Stomach (tissue), 8 donors: ENCODE measurements at regions not wholly inside any gene's neighbourhood (a gene's known extent, or its start where the extent isn't known, plus 50 kb on each side); places are given as distances from the start of the nearest gene placed in this dataset.

ENCODE experiments used
- DNase-seq, 2 donors: peaks; one replicate each; pipeline versions ENCODE4 v3.0.0 to v3.0.0-alpha.2; 2013 to 2019
- H3K27ac ChIP-seq, 5 donors: fragments of 200-600 bp in 4 of 5; sonication (generic) in 4 of 5; one replicate each; pipeline ENCODE4 v1.5.1; 2013 to 2019; ENCODE audit warnings: mild to moderate bottlenecking in 1 of 5, moderate library complexity in 1 of 5
- H3K27me3 ChIP-seq, 3 donors: fragments of 200-600 bp; sonication (generic); one replicate each; pipeline ENCODE4 v1.5.1; 2017 to 2019; ENCODE audit warnings: mixed run types in 1 of 3
- H3K36me3 ChIP-seq, 4 donors: fragments of 200-600 bp; sonication (generic); 1 replicate in 3 of 4; 2 replicates in 1 of 4; pipeline ENCODE4 v1.5.1; 2016 to 2019
- H3K4me1 ChIP-seq, 4 donors: fragments of 200-600 bp; sonication (generic); one replicate each; pipeline ENCODE4 v1.5.1; 2016 to 2019
- H3K4me3 ChIP-seq, 4 donors: fragments of 200-600 bp; sonication (generic) in 3 of 4; one replicate each; pipeline ENCODE4 v1.5.1; 2016 to 2019; ENCODE audit warnings: mild to moderate bottlenecking in 1 of 4
- H3K9me3 ChIP-seq, 4 donors: fragments of 200-600 bp; sonication (generic); one replicate each; pipeline ENCODE4 v1.5.1; 2016 to 2019
- EP300 ChIP-seq: sonication (generic); formaldehyde crosslinking; IDR thresholded peaks from one replicate; pipeline ENCODE4 v1.6.1; 2017; ENCODE audit warnings: antibody characterized with exemption
- POLR2A ChIP-seq, 4 donors: fragments of 450-650 bp; IDR thresholded peaks; one replicate each; pipeline ENCODE4 v1.6.1; 2016; ENCODE audit warnings: antibody characterized with exemption in 4 of 4, control low read depth in 2 of 4, mild to moderate bottlenecking in 1 of 4, moderate library complexity in 1 of 4
- POLR2AphosphoS5 ChIP-seq, 3 donors: sonication (generic); formaldehyde crosslinking; IDR thresholded peaks; one replicate each; pipeline ENCODE4 v1.6.1; 2016; ENCODE audit warnings: antibody characterized with exemption in 3 of 3
- WGBS, 5 donors: extraction: QIAGEN DNeasy Blood & Tissue Kit in 3 of 5; methylation state at CpG; one replicate each; pipeline versions ENCODE4 v1.1.5 to v1.1.7; 2013 to 2018; 5-methylcytosine and 5-hydroxymethylcytosine counted together
- intact Hi-C: fragments of 100-400 bp; cut with DNase I; formaldehyde crosslinking; loops from one replicate; pipeline ENCODE4 v1.15.1; 2023; ENCODE audit warnings: low total_unique reads
- TF ChIP-seq, protein P1 (sequence below), 7 experiments: fragments of 450-650 bp in 4 of 7; fragments of 200-600 bp in 3 of 7; sonication (generic) in 3 of 7; IDR thresholded peaks; one replicate each; pipeline ENCODE4 v1.5.1; 2016 to 2019; ENCODE audit warnings: antibody characterized with exemption in 7 of 7, control low read depth in 2 of 7, mild to moderate bottlenecking in 1 of 7
- donor health status: healthy with polysubstance abuse.
- donor health status: Bipolar disorder and iron deficiency.
- donor health status: healthy.

DNA sequence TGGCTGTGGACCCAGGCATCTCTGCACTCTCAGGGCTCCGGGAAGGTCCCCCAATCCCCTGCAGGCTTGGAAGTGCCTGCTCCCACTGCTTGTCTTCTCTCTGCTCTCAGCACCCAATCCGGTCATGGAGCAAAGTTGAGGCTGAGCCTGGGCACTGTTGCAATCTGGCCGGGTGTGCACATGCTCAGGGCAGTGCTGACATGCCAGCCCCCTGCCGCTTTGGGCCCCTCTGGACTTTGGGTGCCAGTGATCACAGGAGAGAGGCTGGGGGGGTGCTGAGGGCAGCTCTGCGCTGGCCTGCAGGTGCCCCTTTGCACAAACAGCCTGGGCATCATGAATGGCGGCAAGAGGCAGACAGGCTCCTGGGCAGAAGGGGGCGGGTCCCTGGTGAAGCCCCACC is 85.4 kb upstream of the OSBPL8 start:
- H3K4me1 ChIP-seq: no peaks in the 10 kb centered on the region
- H3K4me3 ChIP-seq: no peak overlapping the region
- WGBS, 5 donors: 71 to 97% (median 90%) methylated on average over 3 to 7 of the region's 7 CpGs
- H3K27ac ChIP-seq: no peak overlapping the region
- TF ChIP-seq POLR2A (IDR thresholded peaks at IDR 0.05) (no peak), POLR2AphosphoS5 (IDR thresholded peaks at IDR 0.05) (no peak), EP300 (no peak)
- TF ChIP-seq, protein P1, sequence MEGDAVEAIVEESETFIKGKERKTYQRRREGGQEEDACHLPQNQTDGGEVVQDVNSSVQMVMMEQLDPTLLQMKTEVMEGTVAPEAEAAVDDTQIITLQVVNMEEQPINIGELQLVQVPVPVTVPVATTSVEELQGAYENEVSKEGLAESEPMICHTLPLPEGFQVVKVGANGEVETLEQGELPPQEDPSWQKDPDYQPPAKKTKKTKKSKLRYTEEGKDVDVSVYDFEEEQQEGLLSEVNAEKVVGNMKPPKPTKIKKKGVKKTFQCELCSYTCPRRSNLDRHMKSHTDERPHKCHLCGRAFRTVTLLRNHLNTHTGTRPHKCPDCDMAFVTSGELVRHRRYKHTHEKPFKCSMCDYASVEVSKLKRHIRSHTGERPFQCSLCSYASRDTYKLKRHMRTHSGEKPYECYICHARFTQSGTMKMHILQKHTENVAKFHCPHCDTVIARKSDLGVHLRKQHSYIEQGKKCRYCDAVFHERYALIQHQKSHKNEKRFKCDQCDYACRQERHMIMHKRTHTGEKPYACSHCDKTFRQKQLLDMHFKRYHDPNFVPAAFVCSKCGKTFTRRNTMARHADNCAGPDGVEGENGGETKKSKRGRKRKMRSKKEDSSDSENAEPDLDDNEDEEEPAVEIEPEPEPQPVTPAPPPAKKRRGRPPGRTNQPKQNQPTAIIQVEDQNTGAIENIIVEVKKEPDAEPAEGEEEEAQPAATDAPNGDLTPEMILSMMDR (IDR thresholded peaks at IDR 0.05): no peak
- H3K36me3 ChIP-seq: no peaks in the 10 kb centered on the region
- H3K27me3 ChIP-seq: no peaks in the 10 kb centered on the region
- intact Hi-C loops: no loop called here
- H3K9me3 ChIP-seq: no peaks in the 10 kb centered on the region
- DNase-seq: no peak

GRCh38 chr12:76645934-76646333 is 86.4 kb upstream of the OSBPL8 start:
- WGBS, 5 donors: 86 to 100% (median 90%) methylated on average over 2 to 3 of the region's 3 CpGs
- no peaks in the 10 kb centered on the region for H3K27me3 ChIP-seq
- TF ChIP-seq POLR2AphosphoS5 (IDR thresholded peaks at IDR 0.05) (no peak), POLR2A (IDR thresholded peaks at IDR 0.05) (no peak), EP300 (no peak)
- TF ChIP-seq, protein P1 (IDR thresholded peaks at IDR 0.05): no peak
- H3K36me3 ChIP-seq: no peaks in the 10 kb centered on the region
- H3K4me3 ChIP-seq: no peak overlapping the region
- H3K4me1 ChIP-seq: no peaks in the 10 kb centered on the region
- H3K9me3 ChIP-seq: no peaks in the 10 kb centered on the region
- H3K27ac ChIP-seq: no peak overlapping the region
- no peak for DNase-seq
- intact Hi-C loops: no loop called here

GRCh38 chr12:76646366-76646765 is 86.8 kb upstream of the OSBPL8 start:
- 76 to 95% (median 86%) methylated on average over 1 of the region's 1 CpG for whole genome bisulfite sequencing, 5 donors
- no peaks in the 10 kb centered on the region for H3K9me3 ChIP-seq
- no peak overlapping the region for H3K27ac ChIP-seq
- TF ChIP-seq EP300 (no peak), POLR2AphosphoS5 (IDR thresholded peaks at IDR 0.05) (no peak), POLR2A (IDR thresholded peaks at IDR 0.05) (no peak)
- TF ChIP-seq, protein P1 (IDR thresholded peaks at IDR 0.05): no peak
- no peaks in the 10 kb centered on the region for H3K36me3 ChIP-seq
- H3K4me1 ChIP-seq: no peaks in the 10 kb centered on the region
- H3K27me3 ChIP-seq: no peaks in the 10 kb centered on the region
- H3K4me3 ChIP-seq: no peak overlapping the region
- no peak for DNase-seq
- intact Hi-C loops: no loop called here

- intact Hi-C loops: no loop called here
- Histone ChIP-seq H3K4me3 (no peak overlapping the region), H3K27ac (no peak overlapping the region), H3K4me1 (no peaks in the 10 kb centered on the region), H3K36me3 (no peaks in the 10 kb centered on the region), H3K9me3 (no peaks in the 10 kb centered on the region), H3K27me3 (no peaks in the 10 kb centered on the region)
- TF ChIP-seq POLR2AphosphoS5 (IDR thresholded peaks at IDR 0.05) (no peak), EP300 (no peak), POLR2A (IDR thresholded peaks at IDR 0.05) (no peak)
- TF ChIP-seq, protein P1 (IDR thresholded peaks at IDR 0.05): no peak
- WGBS, 5 donors: 96 to 97% (median 96%) methylated on average over 5 of the region's 5 CpGs
- DNase-seq: no peak
Observed at GRCh38 chr12:76649099-76649498, 89.5 kb upstream of the OSBPL8 start.
